GM23338 (cell line): ENCODE measurements at regions not wholly inside any gene's neighbourhood (a gene's known extent, or its start where the extent isn't known, plus 50 kb on each side); places are given as distances from the start of the nearest gene placed in this dataset.

Source experiments
- CREB1 ChIP-seq: fragments of 250-450 bp; sonication (Bioruptor Pico); IDR thresholded peaks from 2 replicates; pipeline ENCODE4 v1.5.0; 2020; ENCODE audit warnings: low read depth, mild to moderate bottlenecking, moderate library complexity
- ETS1 ChIP-seq: IDR thresholded peaks from 2 replicates; pipeline ENCODE4 v1.6.1; 2016; ENCODE audit warnings: antibody characterized with exemption
- EZH2 ChIP-seq: fragments of 200-600 bp; sonication (generic); IDR thresholded peaks from one replicate; pipeline ENCODE4 v1.8.0; 2017; ENCODE audit warnings: antibody characterized with exemption, mild to moderate bottlenecking, low read depth; ENCODE audit not compliant: unreplicated experiment
- EZH2phosphoT487 ChIP-seq: fragments of 200-600 bp; sonication (generic); IDR thresholded peaks from one replicate; pipeline ENCODE4 v1.8.1; 2018; ENCODE audit warnings: antibody characterized with exemption; ENCODE audit not compliant: unreplicated experiment
- JUNB ChIP-seq: IDR thresholded peaks from one replicate; pipeline ENCODE4 v1.6.1; 2016; ENCODE audit warnings: antibody characterized with exemption; ENCODE audit not compliant: unreplicated experiment
- POLR2AphosphoS5 ChIP-seq: IDR thresholded peaks from 2 replicates; pipeline ENCODE4 v1.6.1; 2016; ENCODE audit warnings: antibody characterized with exemption, low read depth
- STAT1 ChIP-seq: IDR thresholded peaks from one replicate; pipeline ENCODE4 v1.6.1; 2016; ENCODE audit warnings: antibody characterized with exemption; ENCODE audit not compliant: unreplicated experiment
- ZNF114 ChIP-seq: fragments of 250-450 bp; sonication (Bioruptor Pico); IDR thresholded peaks from 2 replicates; pipeline ENCODE4 v1.5.0; 2020; ENCODE audit warnings: mild to moderate bottlenecking, moderate library complexity
- ZNF331 ChIP-seq: fragments of 250-450 bp; sonication (Bioruptor Pico); IDR thresholded peaks from 2 replicates; pipeline ENCODE4 v1.5.0; 2020; ENCODE audit warnings: low read depth, mild to moderate bottlenecking, moderate library complexity
- TF ChIP-seq, protein P1 (sequence below), 2 experiments: fragments of 200-600 bp in 1 of 2; sonication (generic) in 1 of 2; conservative IDR thresholded peaks; 2 replicates each; pipeline versions ENCODE4 v1.5.1 to v1.6.1; 2016 to 2017; ENCODE audit warnings: antibody characterized with exemption in 2 of 2, low read depth in 2 of 2, mild to moderate bottlenecking in 2 of 2, moderate library complexity in 1 of 2
- TF ChIP-seq, protein P2 (sequence below): IDR thresholded peaks from one replicate; pipeline ENCODE4 v1.6.1; 2018; ENCODE audit warnings: antibody characterized with exemption; ENCODE audit not compliant: unreplicated experiment

GRCh38 chr1:237981223-237981622, 90.5 kb upstream of the ZP4 start:
- TF ChIP-seq EZH2phosphoT487: no peak
- no peak for TF ChIP-seq POLR2AphosphoS5
- TF ChIP-seq, protein P1, sequence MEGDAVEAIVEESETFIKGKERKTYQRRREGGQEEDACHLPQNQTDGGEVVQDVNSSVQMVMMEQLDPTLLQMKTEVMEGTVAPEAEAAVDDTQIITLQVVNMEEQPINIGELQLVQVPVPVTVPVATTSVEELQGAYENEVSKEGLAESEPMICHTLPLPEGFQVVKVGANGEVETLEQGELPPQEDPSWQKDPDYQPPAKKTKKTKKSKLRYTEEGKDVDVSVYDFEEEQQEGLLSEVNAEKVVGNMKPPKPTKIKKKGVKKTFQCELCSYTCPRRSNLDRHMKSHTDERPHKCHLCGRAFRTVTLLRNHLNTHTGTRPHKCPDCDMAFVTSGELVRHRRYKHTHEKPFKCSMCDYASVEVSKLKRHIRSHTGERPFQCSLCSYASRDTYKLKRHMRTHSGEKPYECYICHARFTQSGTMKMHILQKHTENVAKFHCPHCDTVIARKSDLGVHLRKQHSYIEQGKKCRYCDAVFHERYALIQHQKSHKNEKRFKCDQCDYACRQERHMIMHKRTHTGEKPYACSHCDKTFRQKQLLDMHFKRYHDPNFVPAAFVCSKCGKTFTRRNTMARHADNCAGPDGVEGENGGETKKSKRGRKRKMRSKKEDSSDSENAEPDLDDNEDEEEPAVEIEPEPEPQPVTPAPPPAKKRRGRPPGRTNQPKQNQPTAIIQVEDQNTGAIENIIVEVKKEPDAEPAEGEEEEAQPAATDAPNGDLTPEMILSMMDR (conservative IDR thresholded peaks at IDR 0.05; ENCODE audit: low read depth in 2 of 2): no peak
- TF ChIP-seq, protein P2, sequence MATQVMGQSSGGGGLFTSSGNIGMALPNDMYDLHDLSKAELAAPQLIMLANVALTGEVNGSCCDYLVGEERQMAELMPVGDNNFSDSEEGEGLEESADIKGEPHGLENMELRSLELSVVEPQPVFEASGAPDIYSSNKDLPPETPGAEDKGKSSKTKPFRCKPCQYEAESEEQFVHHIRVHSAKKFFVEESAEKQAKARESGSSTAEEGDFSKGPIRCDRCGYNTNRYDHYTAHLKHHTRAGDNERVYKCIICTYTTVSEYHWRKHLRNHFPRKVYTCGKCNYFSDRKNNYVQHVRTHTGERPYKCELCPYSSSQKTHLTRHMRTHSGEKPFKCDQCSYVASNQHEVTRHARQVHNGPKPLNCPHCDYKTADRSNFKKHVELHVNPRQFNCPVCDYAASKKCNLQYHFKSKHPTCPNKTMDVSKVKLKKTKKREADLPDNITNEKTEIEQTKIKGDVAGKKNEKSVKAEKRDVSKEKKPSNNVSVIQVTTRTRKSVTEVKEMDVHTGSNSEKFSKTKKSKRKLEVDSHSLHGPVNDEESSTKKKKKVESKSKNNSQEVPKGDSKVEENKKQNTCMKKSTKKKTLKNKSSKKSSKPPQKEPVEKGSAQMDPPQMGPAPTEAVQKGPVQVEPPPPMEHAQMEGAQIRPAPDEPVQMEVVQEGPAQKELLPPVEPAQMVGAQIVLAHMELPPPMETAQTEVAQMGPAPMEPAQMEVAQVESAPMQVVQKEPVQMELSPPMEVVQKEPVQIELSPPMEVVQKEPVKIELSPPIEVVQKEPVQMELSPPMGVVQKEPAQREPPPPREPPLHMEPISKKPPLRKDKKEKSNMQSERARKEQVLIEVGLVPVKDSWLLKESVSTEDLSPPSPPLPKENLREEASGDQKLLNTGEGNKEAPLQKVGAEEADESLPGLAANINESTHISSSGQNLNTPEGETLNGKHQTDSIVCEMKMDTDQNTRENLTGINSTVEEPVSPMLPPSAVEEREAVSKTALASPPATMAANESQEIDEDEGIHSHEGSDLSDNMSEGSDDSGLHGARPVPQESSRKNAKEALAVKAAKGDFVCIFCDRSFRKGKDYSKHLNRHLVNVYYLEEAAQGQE: no peak
- TF ChIP-seq ZNF114 (CRISPR knock-in tag): no peak
- no peak for TF ChIP-seq EZH2
- no peak for TF ChIP-seq STAT1
- TF ChIP-seq JUNB: no peak
- TF ChIP-seq CREB1 (CRISPR knock-in tag): no peak
- no peak for TF ChIP-seq ETS1
- no peak for TF ChIP-seq ZNF331 (CRISPR knock-in tag)
